Immature natural killer cell (primary cell): ENCODE measurements at regions not wholly inside any gene's neighbourhood (a gene's known extent, or its start where the extent isn't known, plus 50 kb on each side); places are given as distances from the start of the nearest gene placed in this dataset.

Source experiments
- DNase-seq, 3 donors: peaks; one replicate each; pipeline ENCODE4 v3.0.0; 2022; ENCODE audit warnings: mixed read lengths in 1 of 3
- H3K27ac Mint-ChIP-seq, 6 donors: one replicate each; pipeline ENCODE4 v1.8.0; 2020; ENCODE audit warnings: mixed read lengths in 6 of 6, mild to moderate bottlenecking in 5 of 6, inconsistent platforms in 4 of 6, moderate library complexity in 3 of 6
- H3K27me3 Mint-ChIP-seq, 3 donors: one replicate each; pipeline ENCODE4 v1.8.0; 2020 to 2021; ENCODE audit warnings: low read depth in 3 of 3, mild to moderate bottlenecking in 3 of 3, mixed read lengths in 3 of 3, moderate library complexity in 3 of 3, inconsistent platforms in 1 of 3
- H3K36me3 Mint-ChIP-seq, 3 donors: one replicate each; pipeline ENCODE4 v1.8.0; 2020; ENCODE audit warnings: mixed read lengths in 3 of 3, inconsistent platforms in 2 of 3, mild to moderate bottlenecking in 2 of 3
- H3K4me1 Mint-ChIP-seq, 2 donors: one replicate each; pipeline ENCODE4 v1.8.0; 2020; ENCODE audit warnings: inconsistent platforms in 2 of 2, mild to moderate bottlenecking in 2 of 2, mixed read lengths in 2 of 2, moderate library complexity in 1 of 2
- H3K4me3 Mint-ChIP-seq, 5 donors: one replicate each; pipeline ENCODE4 v1.8.0; 2020; ENCODE audit warnings: mild to moderate bottlenecking in 5 of 5, mixed read lengths in 5 of 5, inconsistent platforms in 3 of 5, moderate library complexity in 3 of 5
- H3K9me3 Mint-ChIP-seq, 6 donors: one replicate each; pipeline ENCODE4 v1.8.0; 2020; ENCODE audit warnings: mild to moderate bottlenecking in 6 of 6, mixed read lengths in 6 of 6, inconsistent platforms in 4 of 6, moderate library complexity in 3 of 6

DNA sequence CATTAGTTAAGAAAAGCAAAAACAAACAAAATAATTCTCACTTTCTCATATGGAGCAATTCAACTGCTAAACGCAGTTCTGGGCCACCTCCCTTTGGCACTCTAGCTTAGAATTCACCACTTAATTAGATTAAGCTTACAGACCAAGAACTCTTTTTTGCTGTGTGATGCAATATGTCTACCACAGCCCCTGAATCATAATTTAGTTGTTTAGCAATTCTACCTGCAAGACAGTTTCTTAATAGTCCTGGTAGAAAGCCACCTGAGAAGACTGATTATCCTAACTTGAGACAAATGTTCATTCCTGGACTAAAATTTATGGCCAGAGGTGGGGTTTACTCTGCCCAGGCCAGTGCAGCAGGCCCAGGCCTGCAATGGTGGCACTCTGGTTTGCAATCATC, 205.9 kb downstream of the HS3ST3A1 start:
- Mint-ChIP-seq H3K27ac (no peak overlapping the region), H3K4me3 (no peak overlapping the region), H3K36me3 (no peaks in the 10 kb centered on the region), H3K27me3 (peaks cover 0 to 4% (median 2%) of the 10 kb centered on the region in 3 donors), H3K9me3 (peaks cover 0 to 7% (median 0%) of the 10 kb centered on the region in 6 donors), H3K4me1 (no peaks in the 10 kb centered on the region)
- DNase-seq: no peak

DNA sequence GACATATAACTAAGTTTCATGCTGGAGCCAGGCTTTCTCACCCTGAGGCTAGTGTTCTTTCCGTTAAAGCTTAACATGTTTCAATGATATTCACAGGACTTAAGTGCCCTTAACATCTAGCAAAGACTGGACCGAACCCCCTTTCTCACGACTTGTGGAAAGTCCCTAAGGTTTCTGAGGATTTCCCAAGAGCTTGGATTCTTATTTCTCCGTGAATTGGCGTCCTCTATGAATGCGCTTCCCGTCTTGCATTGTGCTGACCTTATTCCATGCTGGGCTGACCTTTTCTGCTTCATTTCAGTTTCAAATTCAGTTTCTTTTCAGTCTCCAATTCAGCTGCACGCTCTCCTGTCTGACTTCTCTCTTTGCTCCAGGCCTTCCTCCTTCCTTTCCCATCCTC, 206.4 kb downstream of the HS3ST3A1 start:
- Mint-ChIP-seq H3K27ac (no peak overlapping the region), H3K4me3 (no peak overlapping the region), H3K36me3 (no peaks in the 10 kb centered on the region), H3K9me3 (peaks cover 0 to 7% (median 0%) of the 10 kb centered on the region in 6 donors), H3K27me3 (peaks cover 0 to 4% (median 2%) of the 10 kb centered on the region in 3 donors), H3K4me1 (no peaks in the 10 kb centered on the region)
- DNase-seq: no peak

- H3K4me1 Mint-ChIP-seq: no peaks in the 10 kb centered on the region
- no peak overlapping the region for H3K27ac Mint-ChIP-seq
- H3K9me3 Mint-ChIP-seq: peaks cover 0 to 7% (median 0%) of the 10 kb centered on the region in 6 donors
- H3K4me3 Mint-ChIP-seq: no peak overlapping the region
- H3K36me3 Mint-ChIP-seq: no peaks in the 10 kb centered on the region
- no peak for DNase-seq
- H3K27me3 Mint-ChIP-seq: peaks cover 0 to 4% (median 2%) of the 10 kb centered on the region in 3 donors
These were observed 207.7 kb downstream of the HS3ST3A1 start for GRCh38 chr17:13393841-13394710.

- H3K27ac Mint-ChIP-seq: no peak overlapping the region
- no peaks in the 10 kb centered on the region for H3K36me3 Mint-ChIP-seq
- H3K4me1 Mint-ChIP-seq: no peaks in the 10 kb centered on the region
- DNase-seq: no peak
- H3K4me3 Mint-ChIP-seq: no peak overlapping the region
- H3K9me3 Mint-ChIP-seq: peaks cover 0 to 4% (median 0%) of the 10 kb centered on the region in 6 donors
- H3K27me3 Mint-ChIP-seq: peaks cover 0 to 5% (median 2%) of the 10 kb centered on the region in 3 donors
These were observed 213.8 kb downstream of the HS3ST3A1 start for GRCh38 chr17:13387952-13388351.

- Mint-ChIP-seq H3K27me3 (peaks cover 0 to 3% (median 2%) of the 10 kb centered on the region in 3 donors), H3K36me3 (no peaks in the 10 kb centered on the region), H3K9me3 (peaks cover 0 to 4% (median 0%) of the 10 kb centered on the region in 6 donors), H3K4me3 (no peak overlapping the region), H3K27ac (no peak overlapping the region), H3K4me1 (no peaks in the 10 kb centered on the region)
- DNase-seq: no peak
These were observed 214.5 kb downstream of the HS3ST3A1 start for GRCh38 chr17:13387236-13387635.

DNA sequence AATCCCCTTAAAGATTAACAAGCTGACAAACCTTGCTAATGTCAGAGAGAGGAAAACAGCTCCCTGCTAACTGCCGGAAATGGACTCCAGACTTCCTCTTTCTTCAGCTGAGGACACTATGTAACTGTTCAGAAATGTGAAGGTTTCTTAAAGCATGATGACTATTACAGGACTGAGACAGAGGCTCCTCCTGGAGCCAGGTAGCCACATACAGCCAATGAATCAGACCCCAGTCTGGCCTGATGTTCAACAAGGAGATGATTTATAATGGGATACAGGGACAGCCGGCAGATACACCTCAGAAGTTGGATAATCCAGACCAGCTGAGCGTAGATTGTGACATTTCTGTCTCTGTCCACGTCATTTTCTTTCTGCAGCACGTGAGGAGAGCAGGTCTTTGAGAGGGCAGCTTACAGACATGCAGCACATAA, 216.2 kb downstream of the HS3ST3A1 start:
- Mint-ChIP-seq H3K27ac (no peak overlapping the region), H3K4me1 (no peaks in the 10 kb centered on the region), H3K9me3 (no peaks in the 10 kb centered on the region), H3K27me3 (peaks cover 0 to 3% (median 2%) of the 10 kb centered on the region in 3 donors), H3K36me3 (no peaks in the 10 kb centered on the region), H3K4me3 (no peak overlapping the region)
- DNase-seq: no peak

DNA sequence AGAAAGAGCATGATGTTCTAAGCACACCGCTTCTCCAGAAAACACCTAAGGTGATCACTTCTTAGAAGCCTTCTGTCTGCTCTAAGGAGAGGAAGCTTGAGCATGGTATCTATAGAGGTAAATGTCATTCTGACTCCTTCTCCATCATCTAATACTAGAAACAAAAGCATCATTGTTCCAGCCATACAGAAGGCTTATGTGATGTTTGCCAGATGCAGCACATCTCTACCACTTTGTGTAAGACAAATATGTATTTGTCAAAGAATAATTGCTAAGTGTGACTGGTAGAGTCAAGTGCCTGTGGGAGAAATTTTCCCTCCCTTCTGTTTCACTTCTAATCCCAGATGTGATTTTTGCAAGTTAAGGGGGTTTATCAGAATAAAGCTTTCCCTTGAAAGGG, 217.1 kb downstream of the HS3ST3A1 start:
- Mint-ChIP-seq H3K9me3 (no peaks in the 10 kb centered on the region), H3K4me1 (peaks cover 0 to 2% of the 10 kb centered on the region in 2 donors), H3K27ac (no peak overlapping the region), H3K4me3 (no peak overlapping the region), H3K36me3 (no peaks in the 10 kb centered on the region), H3K27me3 (peaks cover 0 to 3% (median 2%) of the 10 kb centered on the region in 3 donors)
- DNase-seq: no peak

DNA sequence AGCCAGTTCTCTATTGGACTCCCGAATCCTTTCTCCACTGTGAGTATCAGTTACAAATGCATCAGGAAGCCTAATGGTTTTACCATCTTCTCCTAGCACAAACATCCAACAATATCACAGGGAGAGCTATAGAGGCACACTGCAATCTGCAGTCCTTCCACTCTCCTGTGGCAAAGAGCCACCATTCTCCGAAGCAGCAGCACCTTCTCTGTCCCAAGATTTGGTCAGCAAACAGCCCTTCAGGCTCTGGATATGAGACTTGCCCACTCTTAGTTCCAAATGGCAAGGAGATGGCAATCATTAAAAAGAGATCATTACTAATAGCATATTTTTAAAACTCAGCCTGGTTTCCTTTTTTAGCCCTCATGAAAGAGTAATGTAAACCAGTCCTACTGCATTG, 223.4 kb downstream of the HS3ST3A1 start:
- Mint-ChIP-seq H3K4me3 (no peak overlapping the region), H3K36me3 (no peaks in the 10 kb centered on the region), H3K9me3 (peaks cover 0 to 1% (median 0%) of the 10 kb centered on the region in 6 donors), H3K27me3 (peaks cover 0 to 4% (median 4%) of the 10 kb centered on the region in 3 donors), H3K4me1 (peaks cover 0 to 2% of the 10 kb centered on the region in 2 donors), H3K27ac (no peak overlapping the region)
- no peak for DNase-seq

GRCh38 chr17:13374203-13375143, 227.3 kb downstream of the HS3ST3A1 start:
- Mint-ChIP-seq H3K9me3 (peaks cover 0 to 3% (median 0%) of the 10 kb centered on the region in 6 donors), H3K27ac (no peak overlapping the region), H3K36me3 (no peaks in the 10 kb centered on the region), H3K4me1 (no peaks in the 10 kb centered on the region), H3K27me3 (peaks cover 1 to 4% (median 4%) of the 10 kb centered on the region in 3 donors), H3K4me3 (no peak overlapping the region)
- no peak for DNase-seq

DNA sequence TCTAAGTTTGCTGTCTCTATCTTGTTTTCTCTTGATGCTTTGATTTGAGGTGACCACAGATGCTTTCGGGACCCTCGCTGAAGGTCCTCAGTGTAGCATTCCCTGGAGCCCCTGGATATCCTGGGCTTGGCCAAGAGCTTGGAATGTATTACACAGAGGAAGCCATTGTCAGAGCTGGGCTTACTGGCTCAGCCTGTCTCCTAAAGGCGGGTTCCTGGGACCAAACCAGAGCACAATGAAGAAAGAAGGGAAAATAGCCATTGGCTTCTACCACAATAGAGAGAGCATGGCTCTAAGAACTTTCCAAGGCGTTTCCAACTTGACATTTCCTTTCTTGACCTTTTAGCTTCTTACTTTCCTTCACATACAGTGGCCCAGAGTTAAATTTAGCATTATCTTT, 229.3 kb downstream of the HS3ST3A1 start:
- Mint-ChIP-seq H3K27ac (no peak overlapping the region), H3K9me3 (peaks cover 0 to 3% (median 0%) of the 10 kb centered on the region in 6 donors), H3K4me3 (no peak overlapping the region), H3K4me1 (no peaks in the 10 kb centered on the region), H3K36me3 (no peaks in the 10 kb centered on the region), H3K27me3 (peaks cover 0 to 1% (median 0%) of the 10 kb centered on the region in 3 donors)
- DNase-seq: no peak

- DNase-seq: no peak
- H3K9me3 Mint-ChIP-seq: no peaks in the 10 kb centered on the region
These were observed 234.6 kb downstream of the HS3ST3A1 start for GRCh38 chr17:13367154-13367553.

GRCh38 chr17:13365331-13365730, 236.4 kb downstream of the HS3ST3A1 start:
- Mint-ChIP-seq H3K36me3 (no peaks in the 10 kb centered on the region), H3K9me3 (no peaks in the 10 kb centered on the region), H3K4me3 (no peak overlapping the region), H3K4me1 (no peaks in the 10 kb centered on the region), H3K27me3 (peaks cover 0 to 2% (median 1%) of the 10 kb centered on the region in 3 donors), H3K27ac (no peak overlapping the region)
- DNase-seq: no peak

More at GRCh38 chr17:13367154-13367553, 234.6 kb downstream of the HS3ST3A1 start:
- Mint-ChIP-seq H3K36me3 (no peaks in the 10 kb centered on the region), H3K27ac (no peak overlapping the region), H3K4me3 (no peak overlapping the region), H3K27me3 (peaks cover 0 to 1% (median 1%) of the 10 kb centered on the region in 3 donors), H3K4me1 (no peaks in the 10 kb centered on the region)

DNA sequence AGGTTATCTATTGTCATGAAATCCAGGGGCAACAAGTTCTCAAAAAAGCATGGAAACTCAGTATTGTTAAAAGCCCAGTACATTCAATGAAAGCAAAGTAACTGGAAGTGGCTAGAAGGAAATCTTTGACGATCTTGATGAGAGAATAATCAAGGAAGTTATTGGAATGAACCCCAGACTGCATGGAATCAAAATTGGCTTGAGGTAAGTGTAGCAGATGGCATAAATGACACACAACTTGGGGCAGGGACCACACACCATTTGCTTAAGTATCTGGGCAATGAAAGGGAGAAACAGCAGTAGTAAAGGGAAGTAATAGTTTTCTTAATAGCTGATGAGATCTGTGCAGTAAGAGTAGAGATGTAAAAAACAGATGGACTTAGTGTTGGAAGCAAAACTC, 238.0 kb downstream of the HS3ST3A1 start:
- no peaks in the 10 kb centered on the region for H3K4me1 Mint-ChIP-seq
- H3K4me3 Mint-ChIP-seq: no peak overlapping the region
- H3K36me3 Mint-ChIP-seq: no peaks in the 10 kb centered on the region
- no peak for DNase-seq
- no peak overlapping the region for H3K27ac Mint-ChIP-seq
- H3K27me3 Mint-ChIP-seq: peaks cover 0 to 2% (median 1%) of the 10 kb centered on the region in 3 donors
- peaks cover 0 to under 1% (median 0%) of the 10 kb centered on the region in 6 donors for H3K9me3 Mint-ChIP-seq
